HEK293T (cell line): ENCODE measurements at regions not wholly inside any gene's neighbourhood (a gene's known extent, or its start where the extent isn't known, plus 50 kb on each side); places are given as distances from the start of the nearest gene placed in this dataset.

Source experiments
- CTCF ChIA-PET: fragments of 350-600 bp; formaldehyde crosslinking; extraction: SDS; loops from one replicate; lab custom pipeline; 2021; ENCODE audit warnings: antibody characterized with exemption, inconsistent platforms; lab: Yijun Ruan, JAX
- POLR2A ChIA-PET: fragments of 350-600 bp; formaldehyde crosslinking; extraction: SDS; loops from one replicate; lab custom pipeline; 2020; ENCODE audit warnings: antibody characterized with exemption, inconsistent platforms; lab: Yijun Ruan, JAX
- DNase-seq: peaks from one replicate; pipeline ENCODE4 v3.0.0; 2012; ENCODE audit warnings: mixed read lengths; ENCODE audit errors: extremely low spot score
- ARNT ChIP-seq: fragments of 450-650 bp; IDR thresholded peaks from 2 replicates; pipeline ENCODE4 v1.6.1; 2017; ENCODE audit warnings: mild to moderate bottlenecking
- BHLHE40 ChIP-seq: fragments of 450-650 bp; IDR thresholded peaks from 2 replicates; pipeline ENCODE4 v1.6.1; 2016; ENCODE audit warnings: mild to moderate bottlenecking, moderate library complexity, borderline replicate concordance
- CTBP1 ChIP-seq: fragments of 450-650 bp; IDR thresholded peaks from 2 replicates; pipeline ENCODE4 v1.6.1; 2016; ENCODE audit warnings: borderline replicate concordance
- ELF4 ChIP-seq: fragments of 450-650 bp; IDR thresholded peaks from 2 replicates; pipeline ENCODE4 v1.6.1; 2017; ENCODE audit warnings: antibody characterized with exemption
- FOXA1 ChIP-seq: fragments of 450-650 bp; IDR thresholded peaks from 2 replicates; pipeline ENCODE4 v1.6.1; 2016; ENCODE audit warnings: mild to moderate bottlenecking
- FOXK2 ChIP-seq: fragments of 450-650 bp; IDR thresholded peaks from 2 replicates; pipeline ENCODE4 v1.6.1; 2016; ENCODE audit warnings: mild to moderate bottlenecking
- FOXM1 ChIP-seq: fragments of 450-650 bp; IDR thresholded peaks from 2 replicates; pipeline ENCODE4 v1.6.1; 2017; ENCODE audit warnings: mild to moderate bottlenecking, borderline replicate concordance
- HDGF ChIP-seq: fragments of 450-650 bp; IDR thresholded peaks from 2 replicates; pipeline ENCODE4 v1.6.1; 2017; ENCODE audit warnings: antibody characterized with exemption, borderline replicate concordance
- L3MBTL2 ChIP-seq: fragments of 450-650 bp; conservative IDR thresholded peaks from 2 replicates; pipeline ENCODE4 v1.6.1; 2016; ENCODE audit warnings: mild to moderate bottlenecking
- LEF1 ChIP-seq: fragments of 450-650 bp; IDR thresholded peaks from 2 replicates; pipeline ENCODE4 v1.6.1; 2017; ENCODE audit warnings: mild to moderate bottlenecking, borderline replicate concordance
- NFRKB ChIP-seq: fragments of 450-650 bp; IDR thresholded peaks from 2 replicates; pipeline ENCODE4 v1.6.1; 2016; ENCODE audit warnings: mild to moderate bottlenecking, moderate library complexity
- SP1 ChIP-seq: fragments of 450-650 bp; IDR thresholded peaks from 2 replicates; pipeline ENCODE4 v1.6.1; 2017
- SUZ12 ChIP-seq: fragments of 450-650 bp; IDR thresholded peaks from 2 replicates; pipeline ENCODE4 v1.6.1; 2016; ENCODE audit warnings: mild to moderate bottlenecking
- TARDBP ChIP-seq: fragments of 450-650 bp; IDR thresholded peaks from 2 replicates; pipeline ENCODE4 v1.6.1; 2016
- ZNF384 ChIP-seq: fragments of 450-650 bp; IDR thresholded peaks from 2 replicates; pipeline ENCODE4 v1.6.1; 2016
- TF ChIP-seq, protein P1 (sequence below): fragments of 450-650 bp; IDR thresholded peaks from 2 replicates; pipeline ENCODE4 v1.6.1; 2016

DNA sequence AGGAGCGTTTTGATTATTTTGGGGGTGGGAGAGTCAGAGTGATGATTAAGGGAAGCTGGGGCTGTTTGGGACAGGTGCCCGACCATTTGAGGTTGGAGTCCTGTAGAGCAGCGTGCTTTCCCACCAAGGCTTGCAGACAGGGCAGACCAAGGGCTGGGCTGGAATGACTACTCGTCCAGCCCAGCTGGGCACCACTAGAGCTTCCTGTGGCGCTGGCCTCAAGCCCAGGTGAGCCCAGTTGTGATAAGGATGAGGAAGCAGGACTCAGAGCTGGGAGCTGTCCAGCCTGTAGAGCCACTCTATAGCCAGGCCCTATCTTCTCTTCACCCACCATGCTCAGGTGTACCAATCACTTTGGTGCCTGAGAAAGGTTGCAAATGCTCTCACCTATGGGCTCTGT, 75.8 kb upstream of the ACAN start:
- TF ChIP-seq ELF4 (no peak), FOXM1 (no peak), L3MBTL2 (no peak), SUZ12 (no peak), FOXK2 (no peak), ZNF384 (no peak), ARNT (no peak), TARDBP (no peak), LEF1 (no peak), FOXA1 (no peak), BHLHE40 (no peak), HDGF (no peak), SP1 (no peak), NFRKB (no peak), CTBP1 (no peak)
- TF ChIP-seq, protein P1, sequence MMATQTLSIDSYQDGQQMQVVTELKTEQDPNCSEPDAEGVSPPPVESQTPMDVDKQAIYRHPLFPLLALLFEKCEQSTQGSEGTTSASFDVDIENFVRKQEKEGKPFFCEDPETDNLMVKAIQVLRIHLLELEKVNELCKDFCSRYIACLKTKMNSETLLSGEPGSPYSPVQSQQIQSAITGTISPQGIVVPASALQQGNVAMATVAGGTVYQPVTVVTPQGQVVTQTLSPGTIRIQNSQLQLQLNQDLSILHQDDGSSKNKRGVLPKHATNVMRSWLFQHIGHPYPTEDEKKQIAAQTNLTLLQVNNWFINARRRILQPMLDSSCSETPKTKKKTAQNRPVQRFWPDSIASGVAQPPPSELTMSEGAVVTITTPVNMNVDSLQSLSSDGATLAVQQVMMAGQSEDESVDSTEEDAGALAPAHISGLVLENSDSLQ: no peak
- ChIA-PET CTCF (no interaction called here), POLR2A (no interaction called here)
- DNase-seq: no peak

- no peak for DNase-seq
- TF ChIP-seq FOXA1: no peak
- no peak for TF ChIP-seq NFRKB
- TF ChIP-seq L3MBTL2: no peak
- TF ChIP-seq FOXK2: no peak
- no peak for TF ChIP-seq SP1
- no peak for TF ChIP-seq TARDBP
- TF ChIP-seq LEF1: no peak
- no peak for TF ChIP-seq ZNF384
- no peak for TF ChIP-seq SUZ12
- TF ChIP-seq ARNT: no peak
- TF ChIP-seq CTBP1: no peak
- CTCF ChIA-PET: no interaction called here
- POLR2A ChIA-PET: no interaction called here
Observed at GRCh38 chr15:88729581-88729980, 73.7 kb upstream of the ACAN start.

- ChIA-PET POLR2A (no interaction called here), CTCF (no interaction called here)
- no peak for DNase-seq
- TF ChIP-seq, protein P1: no peak
- no peak for TF ChIP-seq CTBP1
Observed at GRCh38 chr15:88730751-88731150, 72.5 kb upstream of the ACAN start.

DNA sequence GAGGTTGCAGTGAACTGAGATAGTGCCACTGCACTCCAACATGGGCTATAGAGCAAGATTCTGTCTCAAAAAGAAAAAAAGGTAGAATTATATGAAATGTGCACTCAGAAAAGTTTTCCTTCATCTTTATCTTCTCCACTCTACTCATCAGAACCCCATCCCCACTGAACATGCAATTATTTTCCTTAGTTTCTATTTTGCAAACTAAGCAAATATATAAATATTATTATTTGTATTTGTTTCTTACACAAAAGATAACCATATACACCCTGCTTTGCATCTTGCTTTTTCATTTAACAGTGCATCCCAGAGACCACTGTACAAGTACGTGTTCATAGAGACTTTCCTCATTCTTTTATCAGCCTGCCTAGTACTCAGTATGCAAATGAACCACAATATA, 68.0 kb upstream of the ACAN start:
- no peak for TF ChIP-seq ELF4
- TF ChIP-seq SUZ12: no peak
- no peak for TF ChIP-seq TARDBP
- no peak for TF ChIP-seq BHLHE40
- no peak for TF ChIP-seq CTBP1
- no peak for TF ChIP-seq ARNT
- no peak for TF ChIP-seq LEF1
- TF ChIP-seq, protein P1: no peak
- TF ChIP-seq NFRKB: no peak
- TF ChIP-seq SP1: no peak
- no peak for TF ChIP-seq FOXA1
- TF ChIP-seq HDGF: no peak
- TF ChIP-seq FOXM1: no peak
- ChIA-PET CTCF (no interaction called here), POLR2A (no interaction called here)
- no peak for DNase-seq

GRCh38 chr15:88736204-88736603, 67.0 kb upstream of the ACAN start:
- ChIA-PET POLR2A (no interaction called here), CTCF (no interaction called here)
- DNase-seq: no peak
- TF ChIP-seq NFRKB: no peak
- TF ChIP-seq FOXK2: no peak
- TF ChIP-seq FOXA1: no peak
- TF ChIP-seq, protein P1: no peak
- TF ChIP-seq LEF1: no peak
- TF ChIP-seq HDGF: no peak
- no peak for TF ChIP-seq L3MBTL2
- no peak for TF ChIP-seq ZNF384
- no peak for TF ChIP-seq FOXM1
- TF ChIP-seq SP1: no peak
- no peak for TF ChIP-seq SUZ12
- no peak for TF ChIP-seq CTBP1
- no peak for TF ChIP-seq ARNT
- TF ChIP-seq ELF4: no peak
- TF ChIP-seq TARDBP: no peak
- TF ChIP-seq BHLHE40: no peak

- ChIA-PET CTCF (interaction anchor here (0.7 to 1.5 kb wide), 2 partner anchors 81 to 391 kb away, joined by 3 to 4 read pairs; no protein-coding TSS in a partner anchor), POLR2A (no interaction called here)
- no peak for TF ChIP-seq L3MBTL2
- no peak for TF ChIP-seq FOXA1
- TF ChIP-seq SUZ12: no peak
- TF ChIP-seq ELF4: no peak
- TF ChIP-seq CTBP1: no peak
- no peak for TF ChIP-seq FOXK2
- TF ChIP-seq FOXM1: no peak
- TF ChIP-seq SP1: no peak
- TF ChIP-seq ARNT: no peak
- TF ChIP-seq, protein P1: no peak
- no peak for TF ChIP-seq NFRKB
- no peak for DNase-seq
Observed at GRCh38 chr15:88738796-88739195, 64.4 kb upstream of the ACAN start.
